Heart left ventricle (tissue), 13 donors: ENCODE measurements at regions not wholly inside any gene's neighbourhood (a gene's known extent, or its start where the extent isn't known, plus 50 kb on each side); places are given as distances from the start of the nearest gene placed in this dataset.

ENCODE experiments used
- CTCF ChIP-seq, 12 donors: fragments of 200-600 bp; sonication (generic) in 4 of 12; IDR thresholded peaks; one replicate each; pipeline versions ENCODE4 v1.5.0 to v1.8.0; 2018 to 2022; ENCODE audit warnings: antibody characterized with exemption in 12 of 12, mild to moderate bottlenecking in 5 of 12
- POLR2A ChIP-seq, 2 donors: fragments of 450-650 bp; IDR thresholded peaks; one replicate each; pipeline ENCODE4 v1.6.1; 2017; ENCODE audit warnings: antibody characterized with exemption in 2 of 2, mild to moderate bottlenecking in 2 of 2, moderate library complexity in 2 of 2
- donor health status: ischemic (EF 13 %, LVEDD 7.1; RV severe dilation, severe dysfunction).
- donor health status: DM: no; HTN: yes; CAD: no.
- donor health status: DM: no; HTN: no; CAD: no.
- donor health status: ischemic (EF 25% LVEDD 6.9; RV normal size, moderate dysfunction).
- donor health status: ischemic (EF 25% LVEDD 5.7; RV mildly dilated, moderate dysfunction).
- donor health status: ischemic (EF 35%, LVEDD 5.7; RV mildly dilated, moderate dysfunction).
- donor health status: nonischemic (EF 11% LVEDD 7.7; RV severe dilation, severe dysfunction).
- donor health status: DM: yes; HTN: yes; CAD: no.
- donor health status: PGD.
- donor health status: ischemic (EF 29% LVEDD 5.4; RV normal size, mild dysfunction).
- donor health status: nonischemic (EF 23%, LVEDD 6.1; RV moderate dilation, normal function).

GRCh38 chr6:144952456-144953240, 667.5 kb downstream of the UTRN start:
- TF ChIP-seq CTCF (IDR thresholded peaks at IDR 0.05) (no peak), POLR2A (IDR thresholded peaks at IDR 0.05) (no peak)
